ENCODE measurements at regions not wholly inside any gene's neighbourhood (a gene's known extent, or its start where the extent isn't known, plus 50 kb on each side); places are given as distances from the start of the nearest gene placed in this dataset.

- H3K9me3 ChIP-seq (ENCODE audit: control insufficient read depth in 4 of 4, insufficient read depth in 3 of 4, low read length in 3 of 4): no peaks in the 10 kb centered on the region
- 87 to 89% methylated on average over 4 of the region's 4 CpGs for WGBS, 2 donors
- H3K4me1 ChIP-seq (ENCODE audit: control insufficient read depth in 5 of 5, insufficient read depth in 5 of 5, low read length in 5 of 5): no peaks in the 10 kb centered on the region
- H3K27ac ChIP-seq (ENCODE audit: low read depth in 1 of 2, low read length in 1 of 2): no peak overlapping the region
- H3K4me3 ChIP-seq: no peak overlapping the region
- no peak for ATAC-seq (ENCODE audit: insufficient read depth, low FRiP score)
- no peak for DNase-seq
- TF ChIP-seq, protein P1, sequence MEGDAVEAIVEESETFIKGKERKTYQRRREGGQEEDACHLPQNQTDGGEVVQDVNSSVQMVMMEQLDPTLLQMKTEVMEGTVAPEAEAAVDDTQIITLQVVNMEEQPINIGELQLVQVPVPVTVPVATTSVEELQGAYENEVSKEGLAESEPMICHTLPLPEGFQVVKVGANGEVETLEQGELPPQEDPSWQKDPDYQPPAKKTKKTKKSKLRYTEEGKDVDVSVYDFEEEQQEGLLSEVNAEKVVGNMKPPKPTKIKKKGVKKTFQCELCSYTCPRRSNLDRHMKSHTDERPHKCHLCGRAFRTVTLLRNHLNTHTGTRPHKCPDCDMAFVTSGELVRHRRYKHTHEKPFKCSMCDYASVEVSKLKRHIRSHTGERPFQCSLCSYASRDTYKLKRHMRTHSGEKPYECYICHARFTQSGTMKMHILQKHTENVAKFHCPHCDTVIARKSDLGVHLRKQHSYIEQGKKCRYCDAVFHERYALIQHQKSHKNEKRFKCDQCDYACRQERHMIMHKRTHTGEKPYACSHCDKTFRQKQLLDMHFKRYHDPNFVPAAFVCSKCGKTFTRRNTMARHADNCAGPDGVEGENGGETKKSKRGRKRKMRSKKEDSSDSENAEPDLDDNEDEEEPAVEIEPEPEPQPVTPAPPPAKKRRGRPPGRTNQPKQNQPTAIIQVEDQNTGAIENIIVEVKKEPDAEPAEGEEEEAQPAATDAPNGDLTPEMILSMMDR (IDR thresholded peaks at IDR 0.05; ENCODE audit: control extremely low read depth, extremely low read depth): no peak
- H3K27me3 ChIP-seq (ENCODE audit: control insufficient read depth in 3 of 3, insufficient read depth in 3 of 3, low read length in 2 of 3): no peaks in the 10 kb centered on the region
- H3K36me3 ChIP-seq (ENCODE audit: control insufficient read depth in 4 of 4, insufficient read depth in 4 of 4, low read length in 4 of 4): no peaks in the 10 kb centered on the region
- no peak overlapping the region for H3K9ac ChIP-seq (ENCODE audit: insufficient read depth in 1 of 2, low read length in 2 of 2)
Measured at GRCh38 chr22:20647586-20648305, 126.2 kb upstream of the SERPIND1 start.

GRCh38 chr22:20648306-20648903 is 125.5 kb upstream of the SERPIND1 start:
- Histone ChIP-seq H3K27me3 (ENCODE audit: control insufficient read depth in 3 of 3, insufficient read depth in 3 of 3, low read length in 2 of 3) (no peaks in the 10 kb centered on the region), H3K9me3 (ENCODE audit: control insufficient read depth in 4 of 4, insufficient read depth in 3 of 4, low read length in 3 of 4) (no peaks in the 10 kb centered on the region), H3K4me1 (ENCODE audit: control insufficient read depth in 5 of 5, insufficient read depth in 5 of 5, low read length in 5 of 5) (no peaks in the 10 kb centered on the region), H3K36me3 (ENCODE audit: control insufficient read depth in 4 of 4, insufficient read depth in 4 of 4, low read length in 4 of 4) (no peaks in the 10 kb centered on the region), H3K4me3 (no peak overlapping the region), H3K27ac (ENCODE audit: low read depth in 1 of 2, low read length in 1 of 2) (no peak overlapping the region), H3K9ac (ENCODE audit: insufficient read depth in 1 of 2, low read length in 2 of 2) (no peak overlapping the region)
- TF ChIP-seq, protein P1 (IDR thresholded peaks at IDR 0.05; ENCODE audit: control extremely low read depth, extremely low read depth): no peak
- DNase-seq (no peak), ATAC-seq (ENCODE audit: insufficient read depth, low FRiP score) (no peak)
- WGBS, 2 donors: 91 to 96% methylated on average over 2 of the region's 2 CpGs

DNA sequence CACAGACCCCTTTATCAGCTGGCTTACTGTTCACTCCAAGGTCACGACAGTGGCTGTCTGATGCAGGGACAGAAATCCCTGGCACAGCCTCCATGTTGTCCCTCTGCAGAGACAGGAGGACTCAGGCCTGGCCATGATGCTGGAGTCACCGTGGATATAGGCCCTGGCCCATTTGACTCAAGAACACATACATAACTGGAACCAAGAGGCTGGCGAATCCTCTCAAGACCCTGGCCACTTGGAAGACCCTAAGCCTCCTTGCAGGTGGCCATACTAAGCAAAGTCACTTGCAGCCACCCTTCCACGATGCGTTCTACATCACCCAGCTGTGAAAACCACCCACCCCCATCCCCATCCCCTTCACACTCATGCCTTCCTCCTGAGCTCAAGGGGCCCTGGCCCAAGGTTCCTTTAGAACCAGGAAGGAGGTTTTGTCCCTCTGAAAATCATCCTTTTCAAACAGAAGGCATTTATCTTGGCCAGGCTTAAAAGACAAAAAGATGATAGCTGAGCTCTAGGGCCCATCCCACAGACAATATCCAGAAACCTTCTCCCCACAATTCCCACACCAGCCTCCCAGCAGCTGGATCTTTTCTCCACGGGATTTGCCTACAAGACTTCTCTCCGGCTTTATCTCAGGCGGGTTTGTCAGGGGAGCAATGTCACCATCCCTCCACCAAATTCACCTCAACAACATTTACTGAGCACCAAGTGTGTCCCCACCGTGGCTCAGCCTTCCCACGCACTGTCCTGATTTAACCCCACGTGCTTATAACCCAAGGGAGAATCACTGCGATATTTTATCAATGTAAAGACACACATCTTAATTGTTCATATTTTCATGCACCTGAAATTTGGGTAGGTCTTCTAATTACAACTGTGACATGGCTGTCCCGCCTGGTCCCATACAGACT is 123.4 kb upstream of the SERPIND1 start:
- 89 to 94% methylated on average over 13 of the region's 13 CpGs for WGBS, 2 donors

More for the DNA sequence above, 123.4 kb upstream of the SERPIND1 start:
- no peak overlapping the region for H3K9ac ChIP-seq (ENCODE audit: insufficient read depth in 1 of 2, low read length in 2 of 2)
- no peak for ATAC-seq (ENCODE audit: insufficient read depth, low FRiP score)
- DNase-seq: no peak
- H3K27ac ChIP-seq (ENCODE audit: low read depth in 1 of 2, low read length in 1 of 2): no peak overlapping the region
- TF ChIP-seq, protein P1 (IDR thresholded peaks at IDR 0.05; ENCODE audit: control extremely low read depth, extremely low read depth): no peak
- peaks cover 0 to 4% (median 0%) of the 10 kb centered on the region in 5 donors for H3K4me1 ChIP-seq (ENCODE audit: control insufficient read depth in 5 of 5, insufficient read depth in 5 of 5, low read length in 5 of 5)
- no peaks in the 10 kb centered on the region for H3K9me3 ChIP-seq (ENCODE audit: control insufficient read depth in 4 of 4, insufficient read depth in 3 of 4, low read length in 3 of 4)
- no peaks in the 10 kb centered on the region for H3K27me3 ChIP-seq (ENCODE audit: control insufficient read depth in 3 of 3, insufficient read depth in 3 of 3, low read length in 2 of 3)
- no peaks in the 10 kb centered on the region for H3K36me3 ChIP-seq (ENCODE audit: control insufficient read depth in 4 of 4, insufficient read depth in 4 of 4, low read length in 4 of 4)
- no peak overlapping the region for H3K4me3 ChIP-seq

All from lung (tissue), 11 donors.